ENCODE measurements at regions not wholly inside any gene's neighbourhood (a gene's known extent, or its start where the extent isn't known, plus 50 kb on each side); places are given as distances from the start of the nearest gene placed in this dataset.

DNA sequence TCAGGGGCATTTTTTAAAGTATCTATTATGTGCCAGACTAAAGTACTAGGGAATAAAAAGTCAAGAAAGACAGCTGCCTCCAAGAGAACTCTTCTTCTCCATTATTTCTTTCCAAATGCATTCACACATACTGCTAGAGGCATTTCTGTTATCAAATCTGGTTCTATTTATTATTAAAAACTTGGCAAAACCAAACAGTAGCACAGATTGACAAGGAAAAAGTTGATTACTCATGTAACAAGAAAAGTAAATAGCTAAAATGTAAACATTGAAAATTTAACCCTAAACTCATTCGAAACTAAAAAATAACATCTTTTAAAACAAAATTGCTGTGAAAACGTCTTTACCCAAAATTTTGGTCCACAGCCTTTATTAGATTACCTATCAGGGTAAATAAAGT, 132.9 kb upstream of the GUCY1A2 start:
- Histone ChIP-seq H3K4me1 (replicated peaks in 1 of 2; ENCODE audit: control insufficient read depth in 2 of 2, insufficient read depth in 2 of 2, low read length in 2 of 2) (no peaks in the 10 kb centered on the region), H3K9me3 (replicated peaks; ENCODE audit: control insufficient read depth, insufficient read depth, low read depth, low read length) (no peaks in the 10 kb centered on the region), H3K9ac (ENCODE audit: insufficient read depth in 1 of 2, low read depth in 2 of 2, low read length in 2 of 2) (no peak overlapping the region), H3K27me3 (ENCODE audit: control insufficient read depth in 2 of 2, insufficient read depth in 2 of 2, low read length in 2 of 2) (no peaks in the 10 kb centered on the region), H3K4me2 (ENCODE audit: insufficient read depth, low read length) (no peak overlapping the region), H3K27ac (ENCODE audit: extremely low read depth, low read depth, low read length) (no peak overlapping the region), H3K36me3 (ENCODE audit: control insufficient read depth, insufficient read depth, low read length) (no peaks in the 10 kb centered on the region), H4K20me1 (replicated peaks; ENCODE audit: control insufficient read depth, insufficient read depth, low read length) (no peaks in the 10 kb centered on the region), H3K4me3 (no peak overlapping the region), H3K9me1 (ENCODE audit: control insufficient read depth, insufficient read depth, low read length) (no peaks in the 10 kb centered on the region), H3K79me2 (ENCODE audit: control insufficient read depth, insufficient read depth, low read length) (no peaks in the 10 kb centered on the region), H2AFZ (ENCODE audit: low read depth, low read length) (no peak overlapping the region)
- DNase-seq (ENCODE audit: extremely low read depth in 1 of 4, low spot score in 3 of 4), result no peak
- POLR2A ChIA-PET, result no interaction called here
- 2% methylated on average over 2 of the region's 2 CpGs for WGBS (ENCODE audit: insufficient coverage, low coverage, missing lambda C conversion rate)
- intact Hi-C loops (cut with micrococcal nuclease), result no loop called here
- in situ Hi-C loops (cut with MboI), result no loop called here
- FAIRE-seq, result no peak
- BruUV-seq (replicated peaks), result no TSS peak
- TF ChIP-seq ZSCAN32 (CRISPR knock-in tag; IDR thresholded peaks at IDR 0.05) (no peak), SMARCB1 (IDR thresholded peaks at IDR 0.05; ENCODE audit: insufficient read length, low read depth) (no peak), ELF2 (CRISPR knock-in tag; IDR thresholded peaks at IDR 0.05) (no peak), SPI1 (IDR thresholded peaks at IDR 0.05; ENCODE audit: borderline replicate concordance, low read depth, low read length) (no peak), MYBL2 (IDR thresholded peaks at IDR 0.05; ENCODE audit: low read depth) (no peak), MYBL2 (CRISPR knock-in tag; IDR thresholded peaks at IDR 0.05; ENCODE audit: borderline replicate concordance) (no peak), MCM3 (IDR thresholded peaks at IDR 0.05) (no peak)
- TF ChIP-seq, protein P1, sequence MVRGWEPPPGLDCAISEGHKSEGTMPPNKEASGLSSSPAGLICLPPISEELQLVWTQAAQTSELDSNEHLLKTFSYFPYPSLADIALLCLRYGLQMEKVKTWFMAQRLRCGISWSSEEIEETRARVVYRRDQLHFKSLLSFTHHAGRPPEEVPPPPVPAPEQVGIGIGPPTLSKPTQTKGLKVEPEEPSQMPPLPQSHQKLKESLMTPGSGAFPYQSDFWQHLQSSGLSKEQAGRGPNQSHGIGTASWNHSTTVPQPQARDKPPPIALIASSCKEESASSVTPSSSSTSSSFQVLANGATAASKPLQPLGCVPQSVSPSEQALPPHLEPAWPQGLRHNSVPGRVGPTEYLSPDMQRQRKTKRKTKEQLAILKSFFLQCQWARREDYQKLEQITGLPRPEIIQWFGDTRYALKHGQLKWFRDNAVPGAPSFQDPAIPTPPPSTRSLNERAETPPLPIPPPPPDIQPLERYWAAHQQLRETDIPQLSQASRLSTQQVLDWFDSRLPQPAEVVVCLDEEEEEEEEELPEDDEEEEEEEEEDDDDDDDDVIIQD (CRISPR knock-in tag; IDR thresholded peaks at IDR 0.05), result no peak
- CTCF ChIA-PET (ENCODE audit: low intra/inter-chr PET ratio), result no interaction called here
- ATAC-seq, result no peak
